Panc1 (cell line): ENCODE measurements at regions not wholly inside any gene's neighbourhood (a gene's known extent, or its start where the extent isn't known, plus 50 kb on each side); places are given as distances from the start of the nearest gene placed in this dataset.

Experiments used
- POLR2AphosphoS5 ChIP-seq: IDR thresholded peaks from 2 replicates; pipeline ENCODE4 v1.6.1; 2012; ENCODE audit warnings: mild to moderate bottlenecking, low read depth, low read length, moderate library complexity
- SIN3A ChIP-seq: IDR thresholded peaks from 2 replicates; pipeline ENCODE4 v1.6.1; 2012; ENCODE audit warnings: low read depth, mild to moderate bottlenecking, low read length, moderate library complexity, borderline replicate concordance; ENCODE audit not compliant: insufficient read depth
- TF ChIP-seq, protein P1 (sequence below): fragments of 450-650 bp; IDR thresholded peaks from 2 replicates; pipeline ENCODE4 v1.5.1; 2017; ENCODE audit warnings: mild to moderate bottlenecking
- TF ChIP-seq, protein P2 (sequence below), 2 experiments: IDR thresholded peaks; 2 replicates each; pipeline ENCODE4 v1.6.1; 2011 to 2012; ENCODE audit warnings: low read depth in 2 of 2, control low read depth in 1 of 2, low read length in 1 of 2, mild to moderate bottlenecking in 1 of 2, moderate library complexity in 1 of 2; ENCODE audit not compliant: insufficient read depth in 1 of 2

DNA sequence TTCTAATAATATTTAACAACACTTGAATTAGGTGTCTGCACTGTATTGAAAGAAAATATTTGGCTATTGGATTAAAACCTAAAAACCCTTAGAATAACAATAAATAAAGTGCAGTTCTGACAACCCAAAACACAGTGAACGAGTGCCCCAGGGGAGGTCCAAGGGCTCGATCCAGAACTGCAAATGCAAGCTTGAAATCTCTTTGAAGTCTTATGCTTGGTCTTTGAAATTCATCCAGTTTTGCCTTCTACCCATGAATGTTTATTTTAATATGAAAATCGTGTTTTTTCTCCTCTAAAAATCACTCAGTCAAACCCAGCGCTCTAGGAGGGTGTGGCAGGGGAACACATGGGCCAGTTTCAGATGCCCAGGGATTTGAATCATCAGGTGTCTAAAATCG lies 119.5 kb downstream of the MTPAP start:
- TF ChIP-seq, protein P1, sequence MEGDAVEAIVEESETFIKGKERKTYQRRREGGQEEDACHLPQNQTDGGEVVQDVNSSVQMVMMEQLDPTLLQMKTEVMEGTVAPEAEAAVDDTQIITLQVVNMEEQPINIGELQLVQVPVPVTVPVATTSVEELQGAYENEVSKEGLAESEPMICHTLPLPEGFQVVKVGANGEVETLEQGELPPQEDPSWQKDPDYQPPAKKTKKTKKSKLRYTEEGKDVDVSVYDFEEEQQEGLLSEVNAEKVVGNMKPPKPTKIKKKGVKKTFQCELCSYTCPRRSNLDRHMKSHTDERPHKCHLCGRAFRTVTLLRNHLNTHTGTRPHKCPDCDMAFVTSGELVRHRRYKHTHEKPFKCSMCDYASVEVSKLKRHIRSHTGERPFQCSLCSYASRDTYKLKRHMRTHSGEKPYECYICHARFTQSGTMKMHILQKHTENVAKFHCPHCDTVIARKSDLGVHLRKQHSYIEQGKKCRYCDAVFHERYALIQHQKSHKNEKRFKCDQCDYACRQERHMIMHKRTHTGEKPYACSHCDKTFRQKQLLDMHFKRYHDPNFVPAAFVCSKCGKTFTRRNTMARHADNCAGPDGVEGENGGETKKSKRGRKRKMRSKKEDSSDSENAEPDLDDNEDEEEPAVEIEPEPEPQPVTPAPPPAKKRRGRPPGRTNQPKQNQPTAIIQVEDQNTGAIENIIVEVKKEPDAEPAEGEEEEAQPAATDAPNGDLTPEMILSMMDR = no peak
- TF ChIP-seq POLR2AphosphoS5 (no peak), SIN3A (no peak)
- TF ChIP-seq, protein P2, sequence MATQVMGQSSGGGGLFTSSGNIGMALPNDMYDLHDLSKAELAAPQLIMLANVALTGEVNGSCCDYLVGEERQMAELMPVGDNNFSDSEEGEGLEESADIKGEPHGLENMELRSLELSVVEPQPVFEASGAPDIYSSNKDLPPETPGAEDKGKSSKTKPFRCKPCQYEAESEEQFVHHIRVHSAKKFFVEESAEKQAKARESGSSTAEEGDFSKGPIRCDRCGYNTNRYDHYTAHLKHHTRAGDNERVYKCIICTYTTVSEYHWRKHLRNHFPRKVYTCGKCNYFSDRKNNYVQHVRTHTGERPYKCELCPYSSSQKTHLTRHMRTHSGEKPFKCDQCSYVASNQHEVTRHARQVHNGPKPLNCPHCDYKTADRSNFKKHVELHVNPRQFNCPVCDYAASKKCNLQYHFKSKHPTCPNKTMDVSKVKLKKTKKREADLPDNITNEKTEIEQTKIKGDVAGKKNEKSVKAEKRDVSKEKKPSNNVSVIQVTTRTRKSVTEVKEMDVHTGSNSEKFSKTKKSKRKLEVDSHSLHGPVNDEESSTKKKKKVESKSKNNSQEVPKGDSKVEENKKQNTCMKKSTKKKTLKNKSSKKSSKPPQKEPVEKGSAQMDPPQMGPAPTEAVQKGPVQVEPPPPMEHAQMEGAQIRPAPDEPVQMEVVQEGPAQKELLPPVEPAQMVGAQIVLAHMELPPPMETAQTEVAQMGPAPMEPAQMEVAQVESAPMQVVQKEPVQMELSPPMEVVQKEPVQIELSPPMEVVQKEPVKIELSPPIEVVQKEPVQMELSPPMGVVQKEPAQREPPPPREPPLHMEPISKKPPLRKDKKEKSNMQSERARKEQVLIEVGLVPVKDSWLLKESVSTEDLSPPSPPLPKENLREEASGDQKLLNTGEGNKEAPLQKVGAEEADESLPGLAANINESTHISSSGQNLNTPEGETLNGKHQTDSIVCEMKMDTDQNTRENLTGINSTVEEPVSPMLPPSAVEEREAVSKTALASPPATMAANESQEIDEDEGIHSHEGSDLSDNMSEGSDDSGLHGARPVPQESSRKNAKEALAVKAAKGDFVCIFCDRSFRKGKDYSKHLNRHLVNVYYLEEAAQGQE (IDR thresholded peaks at IDR 0.05; ENCODE audit: insufficient read depth in 1 of 2, low read depth in 2 of 2, low read length in 1 of 2) = no peak
